ENCODE measurements at regions not wholly inside any gene's neighbourhood (a gene's known extent, or its start where the extent isn't known, plus 50 kb on each side); places are given as distances from the start of the nearest gene placed in this dataset.
"Not testable (repeated sequence)": the region's sequence is repeated elsewhere in the genome, so short reads cannot be mapped to it uniquely, and the experiment has no call there.

DNA sequence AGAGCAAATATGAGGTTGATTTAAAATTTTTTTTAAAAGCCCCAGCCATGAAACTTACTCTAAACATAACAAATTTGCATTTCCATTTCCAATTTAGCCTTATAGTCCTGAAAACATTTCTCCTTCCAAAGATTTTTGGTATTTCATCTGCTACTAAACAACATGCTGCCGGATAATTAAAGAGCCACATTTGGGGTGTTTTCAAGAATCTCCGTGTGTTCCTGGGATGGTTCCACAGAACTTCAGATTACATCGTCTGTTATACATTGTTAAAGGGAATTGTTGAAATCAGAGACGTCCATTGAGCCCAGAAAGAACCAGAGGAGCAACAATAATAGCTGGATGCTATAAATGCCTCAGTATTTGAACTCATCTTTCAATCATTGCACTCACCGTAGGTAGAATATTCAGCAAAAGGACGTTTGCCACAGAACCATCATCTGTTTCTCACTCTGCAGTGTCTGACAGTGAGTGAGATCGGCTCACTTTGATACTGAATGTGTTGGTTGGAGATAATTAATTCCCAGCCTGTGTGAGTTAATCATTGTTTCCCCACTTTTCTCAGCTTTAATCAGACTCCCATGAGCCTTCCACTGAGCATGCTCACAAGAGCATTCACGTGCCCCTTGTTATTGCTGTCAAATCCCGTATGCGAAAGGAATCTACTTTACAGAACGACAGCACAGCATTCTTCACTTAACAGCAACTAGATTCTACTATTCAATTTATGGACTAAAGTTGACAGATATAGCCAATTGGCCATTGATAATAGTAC is 128.4 kb upstream of the PALS2 start:
- Histone ChIP-seq H4K20me1 (ENCODE audit: low read length) (no peaks in the 10 kb centered on the region), H3K9me2 (replicated peaks; ENCODE audit: low read length) (no peaks in the 10 kb centered on the region), H3K27ac (ENCODE audit: low read length) (no peak overlapping the region), H3K4me1 (ENCODE audit: insufficient read depth, low read length) (no peaks in the 10 kb centered on the region), H3K9me3 (ENCODE audit: low read length) (no peaks in the 10 kb centered on the region), H3K36me3 (ENCODE audit: low read depth, low read length) (no peaks in the 10 kb centered on the region), H3K9ac (ENCODE audit: low read length) (no peak overlapping the region), H3F3A (ENCODE audit: low read length, unreplicated experiment) (no peaks in the 10 kb centered on the region), H2AFZ (ENCODE audit: low read length) (no peak overlapping the region), H3K27me3 (ENCODE audit: low read length) (peaks cover 49% of the 10 kb centered on the region), H3K79me2 (ENCODE audit: low read length) (no peaks in the 10 kb centered on the region), H3K4me3 (ENCODE audit: low read length) (no peak overlapping the region), H3K4me2 (ENCODE audit: low read length) (no peak overlapping the region)
- BruUV-seq (replicated peaks): no TSS peak
- ChIA-PET POLR2A (ENCODE audit: unreplicated experiment) (no interaction called here), CTCF (no interaction called here)
- no peak for ATAC-seq
- intact Hi-C loops (cut with micrococcal nuclease): no loop called here
- TF ChIP-seq EZH2 (IDR thresholded peaks at IDR 0.05; ENCODE audit: low read length, unreplicated experiment): no peak
- TF ChIP-seq, protein P1, sequence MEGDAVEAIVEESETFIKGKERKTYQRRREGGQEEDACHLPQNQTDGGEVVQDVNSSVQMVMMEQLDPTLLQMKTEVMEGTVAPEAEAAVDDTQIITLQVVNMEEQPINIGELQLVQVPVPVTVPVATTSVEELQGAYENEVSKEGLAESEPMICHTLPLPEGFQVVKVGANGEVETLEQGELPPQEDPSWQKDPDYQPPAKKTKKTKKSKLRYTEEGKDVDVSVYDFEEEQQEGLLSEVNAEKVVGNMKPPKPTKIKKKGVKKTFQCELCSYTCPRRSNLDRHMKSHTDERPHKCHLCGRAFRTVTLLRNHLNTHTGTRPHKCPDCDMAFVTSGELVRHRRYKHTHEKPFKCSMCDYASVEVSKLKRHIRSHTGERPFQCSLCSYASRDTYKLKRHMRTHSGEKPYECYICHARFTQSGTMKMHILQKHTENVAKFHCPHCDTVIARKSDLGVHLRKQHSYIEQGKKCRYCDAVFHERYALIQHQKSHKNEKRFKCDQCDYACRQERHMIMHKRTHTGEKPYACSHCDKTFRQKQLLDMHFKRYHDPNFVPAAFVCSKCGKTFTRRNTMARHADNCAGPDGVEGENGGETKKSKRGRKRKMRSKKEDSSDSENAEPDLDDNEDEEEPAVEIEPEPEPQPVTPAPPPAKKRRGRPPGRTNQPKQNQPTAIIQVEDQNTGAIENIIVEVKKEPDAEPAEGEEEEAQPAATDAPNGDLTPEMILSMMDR (conservative IDR thresholded peaks at IDR 0.05; ENCODE audit: low read depth, low read length): no peak
- no peak for TF ChIP-seq EZH2phosphoT487 (IDR thresholded peaks at IDR 0.05; ENCODE audit: borderline replicate concordance, low read length)
- no peak for DNase-seq

DNA sequence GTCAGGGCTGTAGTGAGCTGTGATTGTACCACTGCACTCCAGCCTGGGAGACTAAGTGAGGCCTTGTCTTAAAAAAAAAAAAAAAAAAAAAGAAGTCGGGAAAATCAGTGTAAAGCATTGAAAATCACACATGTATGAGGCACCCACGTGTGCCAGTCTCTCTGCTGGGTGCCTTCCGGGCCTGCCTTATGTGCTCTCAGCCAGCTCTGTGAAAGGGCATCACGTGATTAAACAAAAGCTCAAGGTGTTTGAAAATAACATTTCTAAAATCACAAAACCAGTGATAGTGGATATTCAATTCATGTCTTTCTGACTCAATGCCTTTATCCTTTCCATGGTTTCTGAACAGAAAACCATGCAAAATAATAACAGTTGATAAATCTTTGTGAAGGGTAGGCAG is 125.2 kb upstream of the PALS2 start:
- intact Hi-C loops (cut with micrococcal nuclease): no loop called here
- H3K4me3 ChIP-seq (ENCODE audit: low read length): no peak overlapping the region
- no peaks in the 10 kb centered on the region for H3K9me3 ChIP-seq (ENCODE audit: low read length)
- H3F3A ChIP-seq (ENCODE audit: low read length, unreplicated experiment): no peaks in the 10 kb centered on the region
- no peak for TF ChIP-seq EZH2 (IDR thresholded peaks at IDR 0.05; ENCODE audit: low read length, unreplicated experiment)
- TF ChIP-seq EZH2phosphoT487 (IDR thresholded peaks at IDR 0.05; ENCODE audit: borderline replicate concordance, low read length): no peak
- H3K9ac ChIP-seq (ENCODE audit: low read length): no peak overlapping the region
- ChIA-PET CTCF (no interaction called here), POLR2A (ENCODE audit: unreplicated experiment) (no interaction called here)
- no peak for DNase-seq
- H2AFZ ChIP-seq (ENCODE audit: low read length): no peak overlapping the region
- ATAC-seq: no peak
- no peaks in the 10 kb centered on the region for H4K20me1 ChIP-seq (ENCODE audit: low read length)
- H3K27me3 ChIP-seq (ENCODE audit: low read length): peaks cover 75% of the 10 kb centered on the region
- H3K4me2 ChIP-seq (ENCODE audit: low read length): no peak overlapping the region
- no peaks in the 10 kb centered on the region for H3K79me2 ChIP-seq (ENCODE audit: low read length)
- no peaks in the 10 kb centered on the region for H3K36me3 ChIP-seq (ENCODE audit: low read depth, low read length)
- no TSS peak for BruUV-seq (replicated peaks)
- H3K9me2 ChIP-seq (replicated peaks; ENCODE audit: low read length): no peaks in the 10 kb centered on the region
- H3K4me1 ChIP-seq (ENCODE audit: insufficient read depth, low read length): no peaks in the 10 kb centered on the region
- no peak overlapping the region for H3K27ac ChIP-seq (ENCODE audit: low read length)

DNA sequence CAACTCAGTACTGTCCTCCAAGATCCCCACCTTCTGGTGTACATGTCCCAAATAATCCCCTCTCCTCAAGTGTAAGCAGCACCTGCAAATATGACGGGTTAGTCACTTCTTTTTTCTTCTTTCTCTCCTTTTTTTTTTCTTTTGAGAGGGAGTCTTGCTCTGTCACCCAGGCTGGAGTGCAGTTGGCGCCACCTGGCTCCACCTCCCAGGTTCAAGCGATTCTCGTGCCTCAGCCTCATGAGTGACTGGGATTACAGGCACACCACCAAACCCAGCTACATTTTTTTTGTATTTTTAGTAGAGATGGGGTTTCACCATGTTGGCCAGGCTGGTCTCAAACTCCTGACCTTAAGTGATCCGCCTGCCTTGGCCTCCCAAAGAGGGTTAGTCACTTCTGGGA is 123.8 kb upstream of the PALS2 start:
- POLR2A ChIA-PET (ENCODE audit: unreplicated experiment); CTCF ChIA-PET; H4K20me1 ChIP-seq (ENCODE audit: low read length); DNase-seq; H3K36me3 ChIP-seq (ENCODE audit: low read depth, low read length); H3K79me2 ChIP-seq (ENCODE audit: low read length); H3K4me1 ChIP-seq (ENCODE audit: insufficient read depth, low read length); ATAC-seq; H3K9me2 ChIP-seq (replicated peaks; ENCODE audit: low read length); H3K9ac ChIP-seq (ENCODE audit: low read length); H3K27ac ChIP-seq (ENCODE audit: low read length); H3F3A ChIP-seq (ENCODE audit: low read length, unreplicated experiment); intact Hi-C loops (cut with micrococcal nuclease); H3K4me2 ChIP-seq (ENCODE audit: low read length); H3K9me3 ChIP-seq (ENCODE audit: low read length); H2AFZ ChIP-seq (ENCODE audit: low read length); BruUV-seq (replicated peaks); H3K4me3 ChIP-seq (ENCODE audit: low read length): not testable (repeated sequence)
- peaks cover 71% of the 10 kb centered on the region for H3K27me3 ChIP-seq (ENCODE audit: low read length)

Data from PC-3 (cell line).